ENCODE measurements at regions not wholly inside any gene's neighbourhood (a gene's known extent, or its start where the extent isn't known, plus 50 kb on each side); places are given as distances from the start of the nearest gene placed in this dataset.

DNA sequence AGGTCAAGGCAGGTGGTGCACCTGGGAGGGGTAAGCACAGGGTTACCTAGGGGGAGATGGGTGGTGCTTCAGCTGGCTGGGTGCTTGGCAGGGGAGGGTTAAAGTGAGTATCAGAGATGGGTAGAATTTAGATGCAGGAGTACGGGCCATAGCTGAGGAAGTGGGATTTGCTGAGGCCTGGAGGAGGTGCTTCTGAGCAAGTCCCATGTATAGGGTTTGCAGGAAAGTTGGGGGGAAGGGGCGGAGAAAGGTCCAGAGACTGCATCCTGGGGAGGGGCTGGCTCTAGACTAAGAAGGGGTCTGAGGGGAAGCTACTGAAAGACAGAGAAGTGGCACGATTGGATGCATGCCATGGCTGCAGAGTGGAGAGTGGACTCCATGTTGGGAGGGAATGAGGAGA, 281.6 kb upstream of the ZNF32 start:
- Histone ChIP-seq H4K8ac (ENCODE audit: low read depth, low read length) (no peak overlapping the region), H2BK15ac (ENCODE audit: low read length) (no peak overlapping the region), H3K79me1 (ENCODE audit: low read depth, low read length) (no peaks in the 10 kb centered on the region), H3K4me1 (ENCODE audit: control insufficient read depth in 2 of 2, insufficient read depth in 1 of 2, low read depth in 1 of 2, low read length in 2 of 2) (no peaks in the 10 kb centered on the region), H3K4me3 (ENCODE audit: low read length in 2 of 2) (no peak overlapping the region), H3K4ac (ENCODE audit: low read length) (no peak overlapping the region), H2BK120ac (ENCODE audit: low read depth, low read length) (no peak overlapping the region), H3K9me3 (replicated peaks in 1 of 2; ENCODE audit: control insufficient read depth in 2 of 2, insufficient read depth in 1 of 2, low read depth in 1 of 2, low read length in 2 of 2) (peaks cover 0 to 2% of the 10 kb centered on the region in 2 donors), H3K4me2 (ENCODE audit: insufficient read depth, low read length, poor library complexity, severe bottlenecking) (no peak overlapping the region), H2BK5ac (ENCODE audit: low read length) (no peak overlapping the region), H3K9ac (ENCODE audit: low read depth, low read length, poor library complexity) (no peak overlapping the region), H4K91ac (ENCODE audit: low read depth, low read length, poor library complexity) (no peak overlapping the region), H2AK5ac (ENCODE audit: low read depth, low read length) (no peak overlapping the region), H2AFZ (ENCODE audit: low read length) (no peak overlapping the region), H3K18ac (ENCODE audit: low read length) (no peak overlapping the region), H3K36me3 (replicated peaks in 1 of 2; ENCODE audit: control insufficient read depth in 2 of 2, insufficient read depth in 2 of 2, low read length in 2 of 2) (no peaks in the 10 kb centered on the region), H3K27ac (replicated peaks; ENCODE audit: low read length) (no peak overlapping the region), H2BK12ac (ENCODE audit: low read length) (no peak overlapping the region), H3K14ac (ENCODE audit: low read length) (no peak overlapping the region), H3K23ac (ENCODE audit: low read depth, low read length, poor library complexity) (no peak overlapping the region), H3K27me3 (ENCODE audit: control insufficient read depth in 3 of 3, insufficient read depth in 3 of 3, low read depth in 1 of 3, low read length in 3 of 3) (no peaks in the 10 kb centered on the region)
- no CpG with 5 or more reads among the region's 3 CpGs for WGBS, 2 donors (ENCODE audit: extremely low coverage in 2 of 2, insufficient read length in 2 of 2, insufficient replicate concordance in 1 of 2)
- DNase-seq (ENCODE audit: low spot score) = no peak

DNA sequence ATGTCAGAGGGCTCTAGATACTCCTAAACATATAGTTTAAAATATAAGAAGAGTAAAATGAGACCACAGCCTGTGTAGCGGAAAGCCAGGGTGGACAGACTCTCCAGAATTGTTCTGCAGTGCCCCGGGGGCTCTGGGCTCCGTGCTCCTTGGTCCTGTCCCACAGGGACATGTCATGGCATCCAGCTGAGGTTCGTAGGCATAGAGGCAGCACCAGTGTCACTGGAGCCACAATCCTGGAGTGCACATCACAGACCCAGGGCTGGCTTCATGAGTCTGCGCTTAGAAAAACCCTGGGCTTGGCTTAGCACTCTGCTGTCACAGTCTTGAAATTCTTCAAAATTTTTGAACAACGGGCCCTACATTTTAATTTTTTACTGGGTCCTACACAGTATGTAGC, 280.4 kb upstream of the ZNF32 start:
- Histone ChIP-seq H3K23ac (ENCODE audit: low read depth, low read length, poor library complexity) (no peak overlapping the region), H3K79me1 (ENCODE audit: low read depth, low read length) (no peaks in the 10 kb centered on the region), H3K27me3 (ENCODE audit: control insufficient read depth in 3 of 3, insufficient read depth in 3 of 3, low read depth in 1 of 3, low read length in 3 of 3) (no peaks in the 10 kb centered on the region), H2BK120ac (ENCODE audit: low read depth, low read length) (no peak overlapping the region), H4K91ac (ENCODE audit: low read depth, low read length, poor library complexity) (no peak overlapping the region), H3K9ac (ENCODE audit: low read depth, low read length, poor library complexity) (no peak overlapping the region), H2AK5ac (ENCODE audit: low read depth, low read length) (no peak overlapping the region), H3K9me3 (replicated peaks in 1 of 2; ENCODE audit: control insufficient read depth in 2 of 2, insufficient read depth in 1 of 2, low read depth in 1 of 2, low read length in 2 of 2) (peaks cover 0 to 2% of the 10 kb centered on the region in 2 donors), H2AFZ (ENCODE audit: low read length) (no peak overlapping the region), H4K8ac (ENCODE audit: low read depth, low read length) (no peak overlapping the region), H3K36me3 (replicated peaks in 1 of 2; ENCODE audit: control insufficient read depth in 2 of 2, insufficient read depth in 2 of 2, low read length in 2 of 2) (no peaks in the 10 kb centered on the region), H3K27ac (replicated peaks; ENCODE audit: low read length) (no peak overlapping the region), H3K18ac (ENCODE audit: low read length) (no peak overlapping the region), H2BK5ac (ENCODE audit: low read length) (no peak overlapping the region), H3K4me1 (ENCODE audit: control insufficient read depth in 2 of 2, insufficient read depth in 1 of 2, low read depth in 1 of 2, low read length in 2 of 2) (no peaks in the 10 kb centered on the region), H3K14ac (ENCODE audit: low read length) (no peak overlapping the region), H3K4me3 (ENCODE audit: low read length in 2 of 2) (no peak overlapping the region), H2BK15ac (ENCODE audit: low read length) (no peak overlapping the region), H2BK12ac (ENCODE audit: low read length) (no peak overlapping the region), H3K4ac (ENCODE audit: low read length) (no peak overlapping the region), H3K4me2 (ENCODE audit: insufficient read depth, low read length, poor library complexity, severe bottlenecking) (no peak overlapping the region)
- no CpG with 5 or more reads among the region's 6 CpGs for WGBS, 2 donors (ENCODE audit: extremely low coverage in 2 of 2, insufficient read length in 2 of 2, insufficient replicate concordance in 1 of 2)
- no peak for DNase-seq (ENCODE audit: low spot score)

DNA sequence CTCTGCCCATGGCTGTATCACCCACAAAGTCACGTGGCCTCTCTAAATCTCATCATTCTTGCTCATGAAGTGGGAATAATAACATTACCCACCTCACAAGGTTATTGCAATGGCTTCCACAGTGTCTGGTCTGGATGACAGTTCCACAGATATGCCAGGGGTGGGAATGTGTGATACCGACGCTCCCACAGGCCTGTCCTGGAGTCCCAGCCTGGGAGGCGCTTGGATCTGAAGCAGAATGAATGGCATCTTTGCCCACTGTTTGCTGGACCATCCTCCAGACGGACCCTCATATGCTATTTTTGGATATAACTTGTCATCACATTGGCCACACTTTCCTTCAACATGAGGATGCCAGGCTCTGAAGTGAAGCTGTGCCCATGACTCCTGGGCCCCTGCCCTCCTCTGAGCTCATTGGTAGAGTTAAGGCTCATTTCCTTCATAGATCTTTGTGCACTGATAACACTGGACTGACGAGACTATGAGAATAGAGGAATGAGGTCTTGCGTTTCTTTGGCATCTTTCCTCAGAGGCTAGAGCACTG, 279.8 kb upstream of the ZNF32 start:
- H2AK5ac ChIP-seq (ENCODE audit: low read depth, low read length) = no peak overlapping the region
- H3K27me3 ChIP-seq (ENCODE audit: control insufficient read depth in 3 of 3, insufficient read depth in 3 of 3, low read depth in 1 of 3, low read length in 3 of 3) = no peaks in the 10 kb centered on the region
- no peaks in the 10 kb centered on the region for H3K9me3 ChIP-seq (replicated peaks in 1 of 2; ENCODE audit: control insufficient read depth in 2 of 2, insufficient read depth in 1 of 2, low read depth in 1 of 2, low read length in 2 of 2)
- no peak for DNase-seq (ENCODE audit: low spot score)
- no peak overlapping the region for H4K91ac ChIP-seq (ENCODE audit: low read depth, low read length, poor library complexity)
- H3K4ac ChIP-seq (ENCODE audit: low read length) = no peak overlapping the region
- no peak overlapping the region for H3K4me2 ChIP-seq (ENCODE audit: insufficient read depth, low read length, poor library complexity, severe bottlenecking)
- H2BK120ac ChIP-seq (ENCODE audit: low read depth, low read length) = no peak overlapping the region
- no peak overlapping the region for H3K4me3 ChIP-seq (ENCODE audit: low read length in 2 of 2)
- no peaks in the 10 kb centered on the region for H3K4me1 ChIP-seq (ENCODE audit: control insufficient read depth in 2 of 2, insufficient read depth in 1 of 2, low read depth in 1 of 2, low read length in 2 of 2)
- H3K18ac ChIP-seq (ENCODE audit: low read length) = no peak overlapping the region
- no peak overlapping the region for H3K27ac ChIP-seq (replicated peaks; ENCODE audit: low read length)
- no peaks in the 10 kb centered on the region for H3K79me1 ChIP-seq (ENCODE audit: low read depth, low read length)
- H2BK15ac ChIP-seq (ENCODE audit: low read length) = no peak overlapping the region
- H4K8ac ChIP-seq (ENCODE audit: low read depth, low read length) = no peak overlapping the region
- H2BK5ac ChIP-seq (ENCODE audit: low read length) = no peak overlapping the region
- H2AFZ ChIP-seq (ENCODE audit: low read length) = no peak overlapping the region
- no peaks in the 10 kb centered on the region for H3K36me3 ChIP-seq (replicated peaks in 1 of 2; ENCODE audit: control insufficient read depth in 2 of 2, insufficient read depth in 2 of 2, low read length in 2 of 2)
- no peak overlapping the region for H2BK12ac ChIP-seq (ENCODE audit: low read length)
- no peak overlapping the region for H3K9ac ChIP-seq (ENCODE audit: low read depth, low read length, poor library complexity)
- WGBS, 2 donors (ENCODE audit: extremely low coverage in 2 of 2, insufficient read length in 2 of 2, insufficient replicate concordance in 1 of 2) = no CpG with 5 or more reads among the region's 7 CpGs
- no peak overlapping the region for H3K23ac ChIP-seq (ENCODE audit: low read depth, low read length, poor library complexity)
- no peak overlapping the region for H3K14ac ChIP-seq (ENCODE audit: low read length)

DNA sequence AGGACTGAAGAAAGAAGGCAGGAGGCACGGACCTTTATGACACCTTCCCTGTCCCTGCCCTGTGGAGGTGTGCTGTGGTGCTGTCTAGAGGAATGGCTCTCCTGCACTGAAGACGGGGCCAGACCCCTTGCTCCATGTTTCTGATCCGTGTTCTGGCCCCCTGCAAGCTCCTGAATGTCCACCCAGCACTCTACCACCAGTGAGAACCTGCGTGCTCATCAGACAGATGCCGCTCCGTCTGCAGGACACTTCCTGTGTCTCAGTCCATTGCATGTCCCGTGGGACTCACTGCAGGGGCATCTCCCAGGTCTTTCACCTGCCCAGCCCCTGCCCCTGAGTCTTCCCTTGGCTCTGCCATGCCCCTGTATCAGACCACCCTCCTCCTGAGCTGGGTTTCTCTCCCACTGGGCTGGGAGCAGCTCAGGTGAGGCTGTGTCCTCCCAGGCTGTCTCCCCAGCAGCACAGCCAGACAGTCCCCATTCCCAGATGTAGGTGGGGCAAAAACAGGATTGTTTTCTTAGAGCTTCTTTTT, 278.3 kb upstream of the ZNF32 start:
- no peak overlapping the region for H2BK12ac ChIP-seq (ENCODE audit: low read length)
- H3K14ac ChIP-seq (ENCODE audit: low read length) = no peak overlapping the region
- H3K9me3 ChIP-seq (replicated peaks in 1 of 2; ENCODE audit: control insufficient read depth in 2 of 2, insufficient read depth in 1 of 2, low read depth in 1 of 2, low read length in 2 of 2) = no peaks in the 10 kb centered on the region
- no peaks in the 10 kb centered on the region for H3K36me3 ChIP-seq (replicated peaks in 1 of 2; ENCODE audit: control insufficient read depth in 2 of 2, insufficient read depth in 2 of 2, low read length in 2 of 2)
- H3K18ac ChIP-seq (ENCODE audit: low read length) = no peak overlapping the region
- H3K9ac ChIP-seq (ENCODE audit: low read depth, low read length, poor library complexity) = no peak overlapping the region
- H2AFZ ChIP-seq (ENCODE audit: low read length) = no peak overlapping the region
- H4K8ac ChIP-seq (ENCODE audit: low read depth, low read length) = no peak overlapping the region
- no peak overlapping the region for H4K91ac ChIP-seq (ENCODE audit: low read depth, low read length, poor library complexity)
- H2BK120ac ChIP-seq (ENCODE audit: low read depth, low read length) = no peak overlapping the region
- no peak overlapping the region for H2AK5ac ChIP-seq (ENCODE audit: low read depth, low read length)
- no peak for DNase-seq (ENCODE audit: low spot score)
- no peak overlapping the region for H3K4me2 ChIP-seq (ENCODE audit: insufficient read depth, low read length, poor library complexity, severe bottlenecking)
- WGBS, 2 donors (ENCODE audit: extremely low coverage in 2 of 2, insufficient read length in 2 of 2, insufficient replicate concordance in 1 of 2) = no CpG with 5 or more reads among the region's 7 CpGs
- H3K4me1 ChIP-seq (ENCODE audit: control insufficient read depth in 2 of 2, insufficient read depth in 1 of 2, low read depth in 1 of 2, low read length in 2 of 2) = no peaks in the 10 kb centered on the region
- H3K4ac ChIP-seq (ENCODE audit: low read length) = no peak overlapping the region
- no peaks in the 10 kb centered on the region for H3K79me1 ChIP-seq (ENCODE audit: low read depth, low read length)
- no peak overlapping the region for H2BK5ac ChIP-seq (ENCODE audit: low read length)
- H3K23ac ChIP-seq (ENCODE audit: low read depth, low read length, poor library complexity) = no peak overlapping the region
- H3K27me3 ChIP-seq (ENCODE audit: control insufficient read depth in 3 of 3, insufficient read depth in 3 of 3, low read depth in 1 of 3, low read length in 3 of 3) = no peaks in the 10 kb centered on the region
- H3K27ac ChIP-seq (replicated peaks; ENCODE audit: low read length) = no peak overlapping the region
- no peak overlapping the region for H3K4me3 ChIP-seq (ENCODE audit: low read length in 2 of 2)
- H2BK15ac ChIP-seq (ENCODE audit: low read length) = no peak overlapping the region
